OCI-LY7 (cell line): ENCODE measurements at regions not wholly inside any gene's neighbourhood (a gene's known extent, or its start where the extent isn't known, plus 50 kb on each side); places are given as distances from the start of the nearest gene placed in this dataset.

Experiments
- BruUV-seq: library from RNA; stranded (reverse); fragments of 400-500 nt; replicated peaks from 2 replicates; lab custom pipeline; 2021; lab: Mats Ljungman, UMichigan
- CTCF ChIA-PET: fragments of 300-600 bp; sonication (Branson Sonifier 250); formaldehyde crosslinking; loops from one replicate; lab custom pipeline; 2022; ENCODE audit warnings: antibody characterized with exemption; ENCODE audit not compliant: unreplicated experiment; lab: Charles Lee
- POLR2A ChIA-PET: fragments of 300-600 bp; sonication (Branson Sonifier 250); formaldehyde crosslinking; loops from one replicate; lab custom pipeline; 2022; ENCODE audit warnings: antibody characterized with exemption; lab: Charles Lee
- DNase-seq: peaks from one replicate; pipeline ENCODE4 v3.0.0-alpha.2; 2015; ENCODE audit warnings: low spot score
- H2AFZ ChIP-seq: fragments of 200-600 bp; sonication (generic), shearing (Covaris generic); 2 replicates; pipeline ENCODE4 v1.6.1; 2014; ENCODE audit warnings: mild to moderate bottlenecking, antibody characterized with exemption, low read length, moderate library complexity
- H3K27ac ChIP-seq: fragments of 200-600 bp; sonication (generic); 2 replicates; pipeline ENCODE4 v1.5.1; 2014; ENCODE audit warnings: mixed run types, low read depth, mild to moderate bottlenecking, moderate library complexity, low read length, inconsistent platforms; ENCODE audit not compliant: poor library complexity, severe bottlenecking
- H3K36me3 ChIP-seq: fragments of 200-600 bp; sonication (generic); 2 replicates; pipeline ENCODE4 v1.6.1; 2014; ENCODE audit warnings: mild to moderate bottlenecking, antibody characterized with exemption, low read length, moderate library complexity, mixed read lengths; ENCODE audit not compliant: insufficient read depth
- H3K4me1 ChIP-seq: fragments of 200-600 bp; sonication (generic); 2 replicates; pipeline ENCODE4 v1.5.1; 2014; ENCODE audit warnings: mild to moderate bottlenecking, low read length; ENCODE audit not compliant: insufficient read depth, poor library complexity, severe bottlenecking
- H3K4me2 ChIP-seq: fragments of 200-600 bp; sonication (generic); 2 replicates; pipeline ENCODE4 v1.6.1; 2014; ENCODE audit warnings: mild to moderate bottlenecking, low read length
- H3K4me3 ChIP-seq: fragments of 200-600 bp; sonication (generic); 2 replicates; pipeline ENCODE4 v1.5.1; 2014; ENCODE audit warnings: mild to moderate bottlenecking, low read depth, low read length; ENCODE audit not compliant: poor library complexity, severe bottlenecking
- H3K79me2 ChIP-seq: fragments of 200-600 bp; sonication (generic); 2 replicates; pipeline ENCODE4 v1.6.1; 2016; ENCODE audit warnings: low read depth, mild to moderate bottlenecking, low read length, moderate library complexity, mixed read lengths; ENCODE audit not compliant: insufficient read depth
- H3K9me2 ChIP-seq: fragments of 200-600 bp; sonication (generic); 2 replicates; pipeline ENCODE4 v1.6.1; 2016; ENCODE audit warnings: mild to moderate bottlenecking, low read length, mixed read lengths; ENCODE audit not compliant: insufficient read depth
- H3K9me3 ChIP-seq: fragments of 200-600 bp; sonication (generic); 2 replicates; pipeline ENCODE4 v1.6.1; 2014; ENCODE audit warnings: mild to moderate bottlenecking, mixed run types, low read length, mixed read lengths
- H4K20me1 ChIP-seq: fragments of 200-600 bp; sonication (generic); 2 replicates; pipeline ENCODE4 v1.6.1; 2014; ENCODE audit warnings: mild to moderate bottlenecking, antibody characterized with exemption, low read length, moderate library complexity, mixed read lengths; ENCODE audit not compliant: insufficient read depth
- CTCF ChIP-seq: fragments of 200-600 bp; sonication (generic); conservative IDR thresholded peaks from 2 replicates; pipeline ENCODE4 v1.5.1; 2014; ENCODE audit warnings: mild to moderate bottlenecking, antibody characterized with exemption, low read length, moderate library complexity, mixed read lengths
- EZH2phosphoT487 ChIP-seq: fragments of 200-600 bp; sonication (generic); IDR thresholded peaks from 2 replicates; pipeline ENCODE4 v1.6.1; 2018; ENCODE audit warnings: low read depth, borderline replicate concordance, mild to moderate bottlenecking, mixed run types, antibody characterized with exemption, low read length, moderate library complexity, mixed read lengths
- intact Hi-C: fragments of 100-400 bp; cut with micrococcal nuclease; formaldehyde crosslinking; loops from one replicate; pipeline ENCODE4 v1.10.0; 2022; ENCODE audit not compliant: unreplicated experiment

GRCh38 chr12:94725375-94726168, 75.2 kb upstream of the TMCC3 start:
- Histone ChIP-seq H4K20me1 (no peaks in the 10 kb centered on the region), H3K79me2 (no peaks in the 10 kb centered on the region), H3K4me3 (no peak overlapping the region), H3K4me1 (peaks cover 53% of the 10 kb centered on the region), H2AFZ (peak overlapping the region; percentile 54), H3K4me2 (peak overlapping the region; percentile 5; the same call in 1 of the 2 replicates), H3K9me3 (no peaks in the 10 kb centered on the region), H3K9me2 (no peaks in the 10 kb centered on the region), H3K27ac (no peak overlapping the region), H3K36me3 (no peaks in the 10 kb centered on the region)
- ChIA-PET CTCF (no interaction called here), POLR2A (no interaction called here)
- TF ChIP-seq EZH2phosphoT487 (no peak), CTCF (peak; percentile 71)
- peak; percentile 59 for DNase-seq
- no TSS peak for BruUV-seq
- intact Hi-C loops: no loop called here

GRCh38 chr12:94722664-94723063, 72.3 kb upstream of the TMCC3 start:
- Histone ChIP-seq H2AFZ (peak overlapping the region; percentile 74; the same call in 1 of the 2 replicates), H3K4me1 (peaks cover 64% of the 10 kb centered on the region), H3K4me3 (no peak overlapping the region), H4K20me1 (no peaks in the 10 kb centered on the region), H3K36me3 (no peaks in the 10 kb centered on the region), H3K9me3 (no peaks in the 10 kb centered on the region), H3K9me2 (no peaks in the 10 kb centered on the region), H3K27ac (peak overlapping the region; percentile 92), H3K79me2 (no peaks in the 10 kb centered on the region), H3K4me2 (peak overlapping the region; percentile 74)
- CTCF ChIA-PET: no interaction called here
- no TSS peak for BruUV-seq
- POLR2A ChIA-PET: interaction anchor here (0.9 to 3.5 kb wide), 6 partner anchors 9 to 94 kb away, joined by 3 to 11 read pairs (median 8); no protein-coding TSS in a partner anchor
- TF ChIP-seq EZH2phosphoT487 (no peak), CTCF (no peak)
- DNase-seq: no peak
- intact Hi-C loops: loop anchor here (5.0 kb wide), 1 partner anchor 95 kb away; no protein-coding TSS in a partner anchor
